C4-2B (cell line): ENCODE measurements at regions not wholly inside any gene's neighbourhood (a gene's known extent, or its start where the extent isn't known, plus 50 kb on each side); places are given as distances from the start of the nearest gene placed in this dataset.
"Not testable (repeated sequence)": the region's sequence is repeated elsewhere in the genome, so short reads cannot be mapped to it uniquely, and the experiment has no call there.

ENCODE experiments used
- CTCF ChIP-seq: fragments of 450-650 bp; conservative IDR thresholded peaks from 2 replicates; pipeline ENCODE4 v1.5.1; 2017; ENCODE audit warnings: mild to moderate bottlenecking
- ZFX ChIP-seq: fragments of 450-650 bp; IDR thresholded peaks from 2 replicates; pipeline ENCODE4 v1.6.1; 2017

GRCh38 chr6:86478316-86478715, 459.0 kb upstream of the HTR1E start:
- not testable (repeated sequence) for TF ChIP-seq CTCF, ZFX
